ENCODE measurements at regions not wholly inside any gene's neighbourhood (a gene's known extent, or its start where the extent isn't known, plus 50 kb on each side); places are given as distances from the start of the nearest gene placed in this dataset.
"Not testable (repeated sequence)": the region's sequence is repeated elsewhere in the genome, so short reads cannot be mapped to it uniquely, and the experiment has no call there.

GRCh38 chr2:37802211-37802752 is 122.8 kb upstream of the RMDN2 start:
- H3K9me3 Mint-ChIP-seq: peaks cover 2% of the 10 kb centered on the region
- no peak overlapping the region for H3K27ac Mint-ChIP-seq
- ATAC-seq: no peak
- H3K4me3 Mint-ChIP-seq: no peak overlapping the region
- H3K4me1 Mint-ChIP-seq: peaks cover 15% of the 10 kb centered on the region
- no peaks in the 10 kb centered on the region for H3K27me3 Mint-ChIP-seq
- H3K36me3 Mint-ChIP-seq: no peaks in the 10 kb centered on the region

- no peaks in the 10 kb centered on the region for H3K27me3 Mint-ChIP-seq
- H3K27ac Mint-ChIP-seq: no peak overlapping the region
- H3K4me3 Mint-ChIP-seq: no peak overlapping the region
- peaks cover 10% of the 10 kb centered on the region for H3K4me1 Mint-ChIP-seq
- no peaks in the 10 kb centered on the region for H3K36me3 Mint-ChIP-seq
- peaks cover 2% of the 10 kb centered on the region for H3K9me3 Mint-ChIP-seq
- no peak for ATAC-seq
Observed at GRCh38 chr2:37802899-37803379, 122.1 kb upstream of the RMDN2 start.

- not testable (repeated sequence) for ATAC-seq, H3K4me1 Mint-ChIP-seq, H3K4me3 Mint-ChIP-seq, H3K36me3 Mint-ChIP-seq, H3K27ac Mint-ChIP-seq, H3K9me3 Mint-ChIP-seq, H3K27me3 Mint-ChIP-seq
Observed at GRCh38 chr2:37806004-37806403, 119.1 kb upstream of the RMDN2 start.

GRCh38 chr2:37809525-37809924 is 115.6 kb upstream of the RMDN2 start:
- no peaks in the 10 kb centered on the region for H3K27me3 Mint-ChIP-seq
- peaks cover 8% of the 10 kb centered on the region for H3K4me1 Mint-ChIP-seq
- H3K9me3 Mint-ChIP-seq: peaks cover 8% of the 10 kb centered on the region
- no peak overlapping the region for H3K4me3 Mint-ChIP-seq
- H3K36me3 Mint-ChIP-seq: no peaks in the 10 kb centered on the region
- H3K27ac Mint-ChIP-seq: no peak overlapping the region
- ATAC-seq: no peak

- H3K4me3 Mint-ChIP-seq: no peak overlapping the region
- H3K4me1 Mint-ChIP-seq: peaks cover 8% of the 10 kb centered on the region
- H3K27me3 Mint-ChIP-seq: no peaks in the 10 kb centered on the region
- no peaks in the 10 kb centered on the region for H3K36me3 Mint-ChIP-seq
- ATAC-seq: no peak
- H3K27ac Mint-ChIP-seq: no peak overlapping the region
- H3K9me3 Mint-ChIP-seq: peaks cover 8% of the 10 kb centered on the region
Observed at GRCh38 chr2:37809931-37810570, 115.0 kb upstream of the RMDN2 start.

- Mint-ChIP-seq H3K36me3 (no peaks in the 10 kb centered on the region), H3K4me3 (no peak overlapping the region), H3K9me3 (peaks cover 8% of the 10 kb centered on the region), H3K27me3 (no peaks in the 10 kb centered on the region), H3K27ac (no peak overlapping the region), H3K4me1 (peaks cover 8% of the 10 kb centered on the region)
- ATAC-seq: no peak
Observed at GRCh38 chr2:37812414-37812813, 112.7 kb upstream of the RMDN2 start.

GRCh38 chr2:37812941-37813730 is 112.0 kb upstream of the RMDN2 start:
- H3K4me1 Mint-ChIP-seq: peaks cover 8% of the 10 kb centered on the region
- no peak overlapping the region for H3K4me3 Mint-ChIP-seq
- no peak for ATAC-seq
- H3K27ac Mint-ChIP-seq: no peak overlapping the region
- no peaks in the 10 kb centered on the region for H3K36me3 Mint-ChIP-seq
- H3K9me3 Mint-ChIP-seq: peaks cover 8% of the 10 kb centered on the region
- no peaks in the 10 kb centered on the region for H3K27me3 Mint-ChIP-seq

- ATAC-seq: no peak
- no peak overlapping the region for H3K27ac Mint-ChIP-seq
Observed at GRCh38 chr2:37816036-37816435, 109.1 kb upstream of the RMDN2 start.

GRCh38 chr2:37816686-37817085 is 108.4 kb upstream of the RMDN2 start:
- no peak overlapping the region for H3K27ac Mint-ChIP-seq
- H3K27me3 Mint-ChIP-seq: no peaks in the 10 kb centered on the region
- H3K36me3 Mint-ChIP-seq: peaks cover 5% of the 10 kb centered on the region
- no peaks in the 10 kb centered on the region for H3K4me1 Mint-ChIP-seq
- no peak for ATAC-seq
- H3K4me3 Mint-ChIP-seq: no peak overlapping the region
- H3K9me3 Mint-ChIP-seq: peaks cover 8% of the 10 kb centered on the region

More at GRCh38 chr2:37816036-37816435, 109.1 kb upstream of the RMDN2 start:
- Mint-ChIP-seq H3K27me3 (no peaks in the 10 kb centered on the region), H3K36me3 (peaks cover 5% of the 10 kb centered on the region), H3K4me3 (no peak overlapping the region), H3K4me1 (no peaks in the 10 kb centered on the region), H3K9me3 (peaks cover 10% of the 10 kb centered on the region)

GRCh38 chr2:37819186-37819585 is 105.9 kb upstream of the RMDN2 start:
- peaks cover 5% of the 10 kb centered on the region for H3K36me3 Mint-ChIP-seq
- H3K4me1 Mint-ChIP-seq: peaks cover 11% of the 10 kb centered on the region
- no peak overlapping the region for H3K27ac Mint-ChIP-seq
- H3K4me3 Mint-ChIP-seq: no peak overlapping the region
- no peaks in the 10 kb centered on the region for H3K27me3 Mint-ChIP-seq
- ATAC-seq: no peak
- H3K9me3 Mint-ChIP-seq: peaks cover 8% of the 10 kb centered on the region

GRCh38 chr2:37820471-37820986 is 104.6 kb upstream of the RMDN2 start:
- Mint-ChIP-seq H3K9me3 (peaks cover 8% of the 10 kb centered on the region), H3K4me1 (peaks cover 11% of the 10 kb centered on the region), H3K36me3 (peaks cover 5% of the 10 kb centered on the region), H3K4me3 (no peak overlapping the region), H3K27ac (peak overlapping the region; percentile 21), H3K27me3 (no peaks in the 10 kb centered on the region)
- no peak for ATAC-seq

GRCh38 chr2:37825586-37825985 is 99.5 kb upstream of the RMDN2 start:
- Mint-ChIP-seq H3K27me3 (no peaks in the 10 kb centered on the region), H3K27ac (no peak overlapping the region), H3K9me3 (peaks cover 4% of the 10 kb centered on the region), H3K36me3 (peaks cover 4% of the 10 kb centered on the region), H3K4me3 (no peak overlapping the region), H3K4me1 (peaks cover 11% of the 10 kb centered on the region)
- ATAC-seq: no peak

- H3K4me1 Mint-ChIP-seq: peaks cover 11% of the 10 kb centered on the region
- H3K27me3 Mint-ChIP-seq: no peaks in the 10 kb centered on the region
- no peak overlapping the region for H3K27ac Mint-ChIP-seq
- H3K4me3 Mint-ChIP-seq: no peak overlapping the region
- no peak for ATAC-seq
- no peaks in the 10 kb centered on the region for H3K36me3 Mint-ChIP-seq
- H3K9me3 Mint-ChIP-seq: no peaks in the 10 kb centered on the region
Observed at GRCh38 chr2:37826611-37827010, 98.5 kb upstream of the RMDN2 start.

- H3K9me3 Mint-ChIP-seq: no peaks in the 10 kb centered on the region
- no peak for ATAC-seq
- H3K27me3 Mint-ChIP-seq: no peaks in the 10 kb centered on the region
- H3K4me1 Mint-ChIP-seq: peaks cover 12% of the 10 kb centered on the region
- no peak overlapping the region for H3K4me3 Mint-ChIP-seq
- H3K36me3 Mint-ChIP-seq: no peaks in the 10 kb centered on the region
- H3K27ac Mint-ChIP-seq: no peak overlapping the region
Observed at GRCh38 chr2:37827455-37827854, 97.6 kb upstream of the RMDN2 start.

- Mint-ChIP-seq H3K36me3 (no peaks in the 10 kb centered on the region), H3K9me3 (no peaks in the 10 kb centered on the region), H3K27me3 (no peaks in the 10 kb centered on the region), H3K27ac (no peak overlapping the region), H3K4me1 (peaks cover 10% of the 10 kb centered on the region), H3K4me3 (no peak overlapping the region)
- no peak for ATAC-seq
Observed at GRCh38 chr2:37827911-37828511, 97.1 kb upstream of the RMDN2 start.

All from stimulated activated memory B cell treated with anti-CD40 and anti-IgM and Interleukin-4, amounts not matched to agents 10 μg/mL and 1 μg/mL and 100 μg/mL, for 72 hours (primary cell).